Mesenchymal stem cell (in vitro differentiated cells and primary cell): ENCODE measurements at regions not wholly inside any gene's neighbourhood (a gene's known extent, or its start where the extent isn't known, plus 50 kb on each side); places are given as distances from the start of the nearest gene placed in this dataset.

Experiments
- DNase-seq: peaks from one replicate; pipeline ENCODE4 v3.0.0-alpha.2; 2013
- H2AFZ ChIP-seq: one replicate; pipeline ENCODE4 v1.6.1; 2013; ENCODE audit warnings: low read depth, mild to moderate bottlenecking, control low read depth, inconsistent platforms, low read length, moderate library complexity
- H2AK5ac ChIP-seq: 2 replicates; pipeline ENCODE4 v1.6.1; 2013; ENCODE audit warnings: low read length, moderate library complexity, mild to moderate bottlenecking, inconsistent platforms; ENCODE audit not compliant: severe bottlenecking
- H2BK120ac ChIP-seq: one replicate; pipeline ENCODE4 v1.6.1; 2013; ENCODE audit warnings: low read depth, mild to moderate bottlenecking, inconsistent platforms, low read length, moderate library complexity
- H2BK12ac ChIP-seq, 2 experiments: one replicate each; pipeline ENCODE4 v1.6.1; 2013; ENCODE audit warnings: inconsistent platforms in 2 of 2, low read length in 2 of 2, mild to moderate bottlenecking in 2 of 2, moderate library complexity in 2 of 2, control low read depth in 1 of 2
- H2BK15ac ChIP-seq: one replicate; pipeline ENCODE4 v1.6.1; 2013; ENCODE audit warnings: mild to moderate bottlenecking, low read depth, inconsistent platforms; ENCODE audit not compliant: poor library complexity, severe bottlenecking
- H2BK5ac ChIP-seq: 2 replicates; pipeline ENCODE4 v1.6.1; 2013; ENCODE audit warnings: low read depth, mild to moderate bottlenecking, low read length, control low read depth, inconsistent platforms; ENCODE audit not compliant: poor library complexity, severe bottlenecking
- H3K14ac ChIP-seq, 2 experiments: one replicate each; pipeline ENCODE4 v1.6.1; 2013; ENCODE audit warnings: inconsistent platforms in 2 of 2, low read length in 2 of 2, control low read depth in 1 of 2, mild to moderate bottlenecking in 1 of 2, moderate library complexity in 1 of 2
- H3K18ac ChIP-seq, 2 experiments: one replicate each; pipeline ENCODE4 v1.6.1; 2013; ENCODE audit warnings: inconsistent platforms in 2 of 2, low read length in 2 of 2, control low read depth in 1 of 2, low read depth in 1 of 2, mild to moderate bottlenecking in 1 of 2
- H3K23ac ChIP-seq, 2 experiments: one replicate each; pipeline ENCODE4 v1.6.1; 2013; ENCODE audit warnings: inconsistent platforms in 2 of 2, low read length in 2 of 2, mild to moderate bottlenecking in 2 of 2, moderate library complexity in 2 of 2, control low read depth in 1 of 2
- H3K27ac ChIP-seq: 2 replicates; pipeline ENCODE4 v1.5.1; 2013; ENCODE audit warnings: mild to moderate bottlenecking, moderate library complexity, low read length, control low read depth, inconsistent platforms; ENCODE audit not compliant: poor library complexity, severe bottlenecking
- H3K27me3 ChIP-seq, 2 experiments: 2 replicates each; pipeline versions ENCODE4 v1.6.1 to v1.7.0; 2013; ENCODE audit warnings: low read length in 2 of 2, mild to moderate bottlenecking in 2 of 2, moderate library complexity in 2 of 2, control low read depth in 1 of 2, inconsistent platforms in 1 of 2; ENCODE audit not compliant: control insufficient read depth in 1 of 2, insufficient read depth in 1 of 2
- H3K36me3 ChIP-seq, 2 experiments: 2 replicates each; pipeline versions ENCODE4 v1.6.1 to v1.7.0; 2013; ENCODE audit warnings: low read length in 2 of 2, control low read depth in 1 of 2, inconsistent platforms in 1 of 2, low read depth in 1 of 2, mild to moderate bottlenecking in 1 of 2; ENCODE audit not compliant: insufficient read depth in 2 of 2, control insufficient read depth in 1 of 2
- H3K4ac ChIP-seq, 2 experiments: one replicate each; pipeline ENCODE4 v1.6.1; 2013; ENCODE audit warnings: inconsistent platforms in 2 of 2, low read length in 2 of 2, mild to moderate bottlenecking in 2 of 2, moderate library complexity in 2 of 2, control low read depth in 1 of 2, low read depth in 1 of 2
- H3K4me1 ChIP-seq: 2 replicates; pipeline ENCODE4 v1.6.1; 2013; ENCODE audit warnings: low read depth, low read length, control low read depth; ENCODE audit not compliant: control insufficient read depth, insufficient read depth
- H3K4me2 ChIP-seq: 2 replicates; pipeline ENCODE4 v1.6.1; 2013; ENCODE audit warnings: low read length, mild to moderate bottlenecking, inconsistent platforms; ENCODE audit not compliant: poor library complexity, severe bottlenecking
- H3K4me3 ChIP-seq, 2 experiments: 2 replicates each; pipeline versions ENCODE4 v1.5.1 to v1.7.0; 2013; ENCODE audit warnings: low read length in 2 of 2, mild to moderate bottlenecking in 2 of 2, control low read depth in 1 of 2, low read depth in 1 of 2; ENCODE audit not compliant: insufficient read depth in 1 of 2
- H3K79me1 ChIP-seq: replicated peaks from 2 replicates; pipeline ENCODE4 v1.6.1; 2013; ENCODE audit warnings: mild to moderate bottlenecking, control low read depth, low read length, inconsistent platforms; ENCODE audit not compliant: poor library complexity, severe bottlenecking
- H3K9ac ChIP-seq: 2 replicates; pipeline ENCODE4 v1.7.0; 2013; ENCODE audit warnings: mild to moderate bottlenecking, low read length, moderate library complexity
- H3K9me3 ChIP-seq: 2 replicates; pipeline ENCODE4 v1.7.0; 2013; ENCODE audit warnings: mild to moderate bottlenecking, low read length; ENCODE audit not compliant: control insufficient read depth
- H4K8ac ChIP-seq: one replicate; pipeline ENCODE4 v1.6.1; 2013; ENCODE audit warnings: inconsistent platforms, mild to moderate bottlenecking, low read length, moderate library complexity
- H4K91ac ChIP-seq: one replicate; pipeline ENCODE4 v1.6.1; 2013; ENCODE audit warnings: mild to moderate bottlenecking, low read length, inconsistent platforms
- WGBS: methylation state at CpG from one replicate; pipeline ENCODE4 v1.1.7; 2013; ENCODE audit warnings: mixed read lengths; 5-methylcytosine and 5-hydroxymethylcytosine counted together

- no peak overlapping the region for H3K4ac ChIP-seq
- H4K8ac ChIP-seq: no peak overlapping the region
- H2BK12ac ChIP-seq: no peak overlapping the region
- H3K18ac ChIP-seq: no peak overlapping the region
- no peak overlapping the region for H4K91ac ChIP-seq
- DNase-seq: no peak
- no peak overlapping the region for H3K4me3 ChIP-seq
- H3K27ac ChIP-seq: no peak overlapping the region
- peaks cover 0 to 38% of the 10 kb centered on the region in 2 experiments for H3K27me3 ChIP-seq
- H3K4me1 ChIP-seq: no peaks in the 10 kb centered on the region
- H3K9ac ChIP-seq: no peak overlapping the region
- no peak overlapping the region for H2BK15ac ChIP-seq
- no peak overlapping the region for H3K4me2 ChIP-seq
- H3K9me3 ChIP-seq: peaks cover 16% of the 10 kb centered on the region
- H2BK120ac ChIP-seq: no peak overlapping the region
- no peak overlapping the region for H3K14ac ChIP-seq
- H2AFZ ChIP-seq: no peak overlapping the region
- 84% methylated on average over 6 of the region's 7 CpGs for WGBS
- H3K36me3 ChIP-seq: no peaks in the 10 kb centered on the region
- no peaks in the 10 kb centered on the region for H3K79me1 ChIP-seq
- no peak overlapping the region for H2AK5ac ChIP-seq
- H2BK5ac ChIP-seq: no peak overlapping the region
- H3K23ac ChIP-seq: no peak overlapping the region
Observed at GRCh38 chr17:33525186-33525585, 232.1 kb upstream of the ASIC2 start.

- Histone ChIP-seq H2BK120ac (no peak overlapping the region), H3K14ac (no peak overlapping the region), H3K23ac (no peak overlapping the region), H3K36me3 (no peaks in the 10 kb centered on the region), H3K9me3 (peaks cover 16% of the 10 kb centered on the region), H3K18ac (no peak overlapping the region), H3K4me1 (no peaks in the 10 kb centered on the region), H3K27me3 (peaks cover 0 to 29% of the 10 kb centered on the region in 2 experiments), H4K8ac (no peak overlapping the region), H3K4me3 (no peak overlapping the region), H2AFZ (no peak overlapping the region), H2BK5ac (no peak overlapping the region), H3K27ac (no peak overlapping the region), H2AK5ac (no peak overlapping the region), H3K4me2 (no peak overlapping the region), H4K91ac (no peak overlapping the region), H2BK15ac (no peak overlapping the region), H3K4ac (no peak overlapping the region), H3K9ac (no peak overlapping the region), H2BK12ac (no peak overlapping the region), H3K79me1 (no peaks in the 10 kb centered on the region)
- no peak for DNase-seq
- WGBS: 85% methylated on average over 5 of the region's 5 CpGs
Observed at GRCh38 chr17:33526717-33527116, 233.6 kb upstream of the ASIC2 start.

DNA sequence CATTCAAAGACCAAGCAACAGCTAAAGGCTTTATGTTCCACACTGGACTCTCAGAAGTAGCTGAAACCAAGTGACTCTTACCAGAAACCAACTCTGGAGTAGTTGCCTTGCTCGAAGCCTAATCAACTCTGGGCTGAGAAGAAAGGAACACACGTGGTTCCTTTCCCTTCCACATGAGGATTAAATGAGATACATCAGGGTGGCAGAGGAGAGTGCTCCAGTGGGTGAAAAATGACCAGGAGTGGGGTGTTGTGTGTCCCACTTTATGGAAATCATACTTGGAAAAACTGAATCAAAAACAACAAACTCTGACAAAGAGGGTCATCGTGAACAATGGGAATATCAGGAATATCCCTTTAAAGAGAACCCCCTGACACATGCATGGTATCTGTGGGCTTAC is 234.2 kb upstream of the ASIC2 start:
- H2BK15ac ChIP-seq: no peak overlapping the region
- no peak overlapping the region for H3K18ac ChIP-seq
- no peak overlapping the region for H3K4ac ChIP-seq
- no peak overlapping the region for H3K4me3 ChIP-seq
- peaks cover 0 to 25% of the 10 kb centered on the region in 2 experiments for H3K27me3 ChIP-seq
- H3K9ac ChIP-seq: no peak overlapping the region
- no peaks in the 10 kb centered on the region for H3K4me1 ChIP-seq
- H3K23ac ChIP-seq: no peak overlapping the region
- no peak for DNase-seq
- no peak overlapping the region for H4K91ac ChIP-seq
- H3K4me2 ChIP-seq: no peak overlapping the region
- no peaks in the 10 kb centered on the region for H3K36me3 ChIP-seq
- no peak overlapping the region for H2BK12ac ChIP-seq
- H3K27ac ChIP-seq: no peak overlapping the region
- peaks cover 16% of the 10 kb centered on the region for H3K9me3 ChIP-seq
- no peak overlapping the region for H2AK5ac ChIP-seq
- 50% methylated on average over 2 of the region's 3 CpGs for WGBS
- no peaks in the 10 kb centered on the region for H3K79me1 ChIP-seq
- no peak overlapping the region for H2BK120ac ChIP-seq
- no peak overlapping the region for H4K8ac ChIP-seq
- no peak overlapping the region for H2BK5ac ChIP-seq
- no peak overlapping the region for H2AFZ ChIP-seq
- H3K14ac ChIP-seq: no peak overlapping the region

DNA sequence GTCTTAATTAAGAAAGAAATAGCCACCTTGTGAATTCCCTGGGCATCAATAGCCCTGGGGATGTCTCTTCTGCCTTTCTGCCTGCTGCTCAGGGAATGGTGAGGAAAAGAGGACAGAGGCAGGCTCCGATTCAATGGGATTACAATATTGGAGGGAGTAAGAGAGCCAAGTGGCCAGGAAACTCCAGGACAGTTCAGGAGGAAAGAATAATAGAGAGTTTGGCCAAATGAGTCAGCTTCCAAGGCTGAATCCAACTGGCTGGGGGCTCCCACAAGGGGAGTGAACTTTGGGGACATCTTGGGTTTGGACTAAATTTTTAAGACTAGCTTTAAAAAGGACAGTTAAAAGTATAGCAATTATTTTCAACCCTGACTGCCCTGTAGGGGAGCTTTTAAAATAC is 235.8 kb upstream of the ASIC2 start:
- H3K79me1 ChIP-seq: no peaks in the 10 kb centered on the region
- H2BK12ac ChIP-seq: no peak overlapping the region
- H3K4me1 ChIP-seq: no peaks in the 10 kb centered on the region
- no peak overlapping the region for H3K4me3 ChIP-seq
- no peak overlapping the region for H3K27ac ChIP-seq
- no peak overlapping the region for H3K18ac ChIP-seq
- no peak overlapping the region for H3K4ac ChIP-seq
- H4K8ac ChIP-seq: no peak overlapping the region
- no peak overlapping the region for H3K23ac ChIP-seq
- H3K9me3 ChIP-seq: peaks cover 16% of the 10 kb centered on the region
- H2AFZ ChIP-seq: no peak overlapping the region
- H2BK120ac ChIP-seq: no peak overlapping the region
- no peak for DNase-seq
- H2AK5ac ChIP-seq: no peak overlapping the region
- no peak overlapping the region for H3K4me2 ChIP-seq
- H3K36me3 ChIP-seq: no peaks in the 10 kb centered on the region
- no peak overlapping the region for H3K14ac ChIP-seq
- no peak overlapping the region for H2BK5ac ChIP-seq
- no peak overlapping the region for H2BK15ac ChIP-seq
- no peak overlapping the region for H3K9ac ChIP-seq
- peaks cover 0 to 28% of the 10 kb centered on the region in 2 experiments for H3K27me3 ChIP-seq
- H4K91ac ChIP-seq: no peak overlapping the region
- 86% methylated on average over 1 of the region's 1 CpG for WGBS
